HG02943 (cell line): ENCODE measurements at regions not wholly inside any gene's neighbourhood (a gene's known extent, or its start where the extent isn't known, plus 50 kb on each side); places are given as distances from the start of the nearest gene placed in this dataset.

Experiments
- ATAC-seq: cut with Tn5 transposase; IDR thresholded peaks from one replicate; pipeline ENCODE4 v1.9.1; 2021; ENCODE audit warnings: mild to moderate bottlenecking, low read depth, moderate library complexity; ENCODE audit not compliant: unreplicated experiment

DNA sequence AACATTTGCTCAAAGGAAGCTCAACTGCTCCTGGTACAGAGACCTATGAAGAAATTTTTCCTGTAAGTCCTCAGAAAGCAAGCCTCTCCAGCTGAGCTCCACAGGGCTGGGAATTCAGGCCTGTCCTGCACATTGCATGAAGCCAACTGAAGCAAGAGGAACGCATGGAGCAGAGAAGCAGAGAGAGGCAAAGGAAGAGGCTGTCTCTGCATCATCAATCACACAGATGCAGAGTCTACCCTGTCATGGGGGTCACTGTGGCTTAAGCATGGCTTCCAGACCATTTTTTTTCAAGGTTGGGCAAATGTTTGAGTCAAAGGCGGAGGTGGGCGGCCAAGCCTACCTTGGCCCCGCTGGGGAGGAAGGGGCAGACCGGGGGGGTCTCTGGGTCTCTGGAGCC, 110.3 kb upstream of the MSX1 start:
- no peak for ATAC-seq

DNA sequence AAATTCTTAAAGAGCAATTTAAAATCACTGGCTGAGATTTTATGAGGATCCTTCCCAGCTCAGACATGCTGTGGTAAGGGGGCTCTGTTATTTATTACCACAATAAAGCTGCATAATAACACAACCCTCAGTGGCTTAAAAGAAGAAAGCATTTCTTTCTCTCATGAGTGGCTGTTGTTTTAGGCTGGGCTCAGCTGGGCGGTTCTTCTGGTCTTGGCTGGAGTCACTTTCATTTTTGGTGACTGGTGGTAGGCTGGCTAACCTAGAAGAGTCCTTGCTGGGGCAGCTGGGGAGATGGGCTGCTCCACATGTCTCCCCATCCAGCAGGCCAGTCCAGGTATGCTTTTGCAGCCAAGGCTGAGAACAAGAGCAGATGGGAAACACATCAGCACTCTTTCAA, 113.0 kb upstream of the MSX1 start:
- ATAC-seq: no peak

DNA sequence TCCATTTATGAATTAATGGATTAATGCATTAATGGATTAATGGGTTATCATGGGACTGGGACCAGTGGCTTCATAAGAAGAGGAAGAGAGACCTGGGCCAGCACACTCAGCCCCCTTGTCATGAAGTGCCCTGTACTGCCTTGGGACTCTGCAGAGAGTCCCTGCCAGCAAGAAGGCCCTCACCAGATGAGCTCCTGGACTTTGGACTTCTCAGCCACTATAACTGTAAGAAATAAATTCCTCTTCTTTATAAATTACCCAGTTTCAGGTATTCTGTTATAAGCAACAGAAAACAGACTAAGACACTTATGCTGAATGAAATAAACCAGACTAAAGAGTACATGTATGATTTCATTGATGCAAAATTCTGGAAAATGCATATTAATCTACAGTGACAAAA, 119.4 kb upstream of the MSX1 start:
- ATAC-seq: no peak

DNA sequence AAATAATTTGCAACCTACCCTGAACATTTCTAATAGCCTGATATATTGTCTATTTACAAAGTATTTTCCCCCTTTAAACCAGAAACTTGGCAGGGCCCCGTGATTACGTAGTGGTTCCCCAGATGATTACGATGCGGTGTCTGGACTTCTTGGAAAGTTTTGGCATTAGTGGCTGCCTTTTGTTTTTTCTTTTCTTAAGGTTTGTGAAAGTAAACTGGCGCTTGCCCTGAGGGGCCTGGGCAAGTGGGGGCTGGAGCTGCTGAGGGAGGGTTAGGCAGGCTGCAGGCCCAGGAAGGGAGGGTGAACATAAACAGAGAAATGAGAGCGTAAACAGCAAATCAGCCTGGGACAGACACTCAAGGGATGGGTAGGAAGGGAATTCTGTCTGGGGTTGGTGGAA, 123.6 kb upstream of the MSX1 start:
- no peak for ATAC-seq

DNA sequence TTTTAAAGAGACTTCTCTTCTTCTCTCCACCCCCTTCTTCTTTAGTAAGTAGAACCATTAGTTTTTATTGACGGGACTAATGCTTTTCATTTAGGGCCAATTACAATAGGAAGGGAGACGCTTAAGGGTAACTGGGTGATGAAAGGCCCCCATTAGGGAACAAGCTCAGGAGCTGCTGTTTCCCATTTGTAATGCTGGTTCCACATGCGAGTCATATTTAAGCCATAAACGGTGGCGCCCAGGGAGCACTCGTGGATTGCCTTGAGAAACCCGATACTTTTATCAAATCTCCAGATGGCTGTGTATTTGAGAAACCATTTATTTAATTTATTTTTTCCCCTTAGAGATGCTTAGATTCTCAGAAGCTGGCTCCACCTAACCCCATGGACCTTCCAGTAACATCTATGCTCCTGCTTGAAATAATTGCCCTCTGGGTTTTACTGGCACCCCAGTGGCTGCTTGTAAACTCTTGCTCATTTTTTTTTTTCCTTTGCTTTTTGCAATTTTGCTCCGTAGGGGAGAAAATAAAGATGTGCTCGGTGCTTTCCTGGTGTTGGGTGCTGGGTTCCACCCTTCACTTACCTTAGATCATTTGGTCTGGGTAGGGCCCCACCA, 124.2 kb upstream of the MSX1 start:
- ATAC-seq: no peak

DNA sequence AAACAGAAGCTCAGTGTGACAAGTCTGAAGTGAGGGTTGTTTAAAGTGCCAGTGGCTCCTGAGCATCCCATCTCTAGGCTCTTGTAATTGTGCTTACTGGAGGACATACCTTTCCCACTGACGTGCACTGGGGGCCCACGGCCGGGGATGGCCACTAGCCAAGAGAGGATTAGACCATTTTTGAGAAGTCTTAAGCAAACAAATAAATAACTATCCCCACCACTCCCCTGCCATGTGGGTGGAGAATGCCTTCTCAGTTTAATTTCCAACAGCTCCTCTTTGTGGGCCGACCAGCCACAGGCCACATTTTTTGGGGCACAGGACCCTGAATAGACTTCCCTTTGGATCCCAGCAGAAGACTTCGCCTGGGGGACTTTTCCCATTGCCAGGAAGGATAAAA, 125.0 kb upstream of the MSX1 start:
- no peak for ATAC-seq

DNA sequence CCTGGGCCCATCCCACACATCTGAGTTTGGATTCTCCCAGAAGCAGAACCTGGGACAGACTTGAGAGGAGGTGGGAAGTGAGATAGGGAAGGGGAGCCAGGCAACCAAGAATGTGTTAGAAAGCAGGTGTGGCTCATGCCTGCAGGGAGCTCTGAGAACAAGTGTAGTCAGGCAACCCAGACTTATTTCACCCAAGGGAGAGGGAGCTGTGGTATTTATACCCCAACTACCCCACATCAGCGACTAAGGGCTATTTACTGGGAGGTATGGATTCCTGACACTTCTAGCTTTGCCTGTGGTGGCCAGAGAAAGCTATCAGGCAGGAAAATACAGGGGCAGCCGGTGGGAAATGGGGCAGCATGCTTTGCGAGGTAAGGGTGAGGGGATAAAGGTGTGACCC, 125.8 kb upstream of the MSX1 start:
- no peak for ATAC-seq

DNA sequence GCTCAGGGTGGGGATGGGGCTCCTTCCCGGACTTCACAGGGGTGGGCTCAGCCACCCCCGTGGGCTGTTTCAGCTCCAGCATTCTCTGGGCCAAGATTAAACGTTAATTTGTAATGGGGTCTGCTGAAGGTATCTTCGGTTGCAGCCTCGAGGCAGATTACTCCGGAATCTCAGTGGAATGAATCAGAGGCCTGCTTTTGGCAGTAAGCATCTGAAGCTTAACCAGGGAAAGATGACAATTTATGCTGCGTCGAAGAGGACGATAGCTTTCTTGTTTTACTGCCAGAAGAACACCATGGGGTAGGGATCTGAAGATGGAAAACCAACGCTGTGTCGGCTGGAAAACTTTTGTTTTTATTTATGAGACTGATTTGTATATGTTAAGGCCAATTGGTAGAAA, 129.2 kb upstream of the MSX1 start:
- ATAC-seq: no peak

DNA sequence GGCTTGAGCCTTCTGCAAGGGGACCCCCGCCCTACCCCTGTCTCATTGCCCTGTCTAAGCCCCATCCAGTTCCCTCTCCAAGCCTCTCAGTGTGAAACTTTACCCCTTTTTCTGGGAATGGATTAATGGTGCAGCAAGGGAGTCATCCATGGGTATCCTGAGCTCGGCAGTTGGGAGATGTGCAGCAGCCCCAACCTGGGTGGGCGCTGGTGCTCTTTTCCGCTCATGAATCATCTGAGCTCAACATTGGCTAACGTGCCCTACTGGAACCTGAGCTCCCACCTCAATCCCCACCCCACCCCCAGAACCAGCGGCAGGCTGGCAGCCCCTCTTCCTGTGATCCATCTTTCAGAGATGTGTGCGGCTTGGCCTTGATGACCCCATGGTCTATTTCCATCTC, 130.3 kb upstream of the MSX1 start:
- no peak for ATAC-seq

DNA sequence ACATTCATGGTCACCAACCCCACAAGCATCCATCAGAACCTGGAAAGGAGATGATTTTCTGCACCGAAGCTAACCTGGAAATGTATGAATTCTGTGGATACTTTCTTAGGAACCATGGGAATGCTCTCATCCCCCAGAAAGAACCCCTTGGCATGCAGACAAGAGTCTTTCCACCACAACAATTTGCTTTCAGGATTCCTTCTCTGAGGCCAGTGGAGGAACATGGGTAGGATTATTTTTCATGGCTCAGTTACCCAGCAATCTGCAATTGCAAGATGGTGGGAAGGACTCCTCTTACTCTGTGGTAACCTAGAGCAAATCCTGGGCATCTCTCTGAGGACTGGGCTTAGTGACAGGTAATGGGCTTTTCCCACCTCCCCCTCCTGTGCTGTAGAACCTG, 131.9 kb upstream of the MSX1 start:
- ATAC-seq: no peak

DNA sequence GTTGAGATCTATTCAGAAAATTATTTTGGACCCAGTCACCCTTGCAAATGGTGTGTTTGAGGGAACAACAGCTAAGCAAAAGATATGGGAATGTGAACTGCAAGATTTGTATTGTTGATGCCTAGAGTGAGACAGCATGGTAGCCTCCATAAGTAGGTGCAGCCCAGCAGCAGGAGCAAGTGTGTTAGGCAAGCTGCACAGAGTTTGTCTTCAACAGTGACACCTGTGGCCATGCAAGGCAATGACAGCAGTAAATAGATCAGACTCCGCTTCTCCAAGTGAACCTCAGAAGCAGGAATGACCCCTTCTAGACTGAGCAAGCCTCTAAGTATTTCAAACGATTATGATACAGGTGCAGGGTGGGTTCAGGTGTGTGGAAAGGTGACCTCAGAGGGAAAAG, 133.4 kb upstream of the MSX1 start:
- ATAC-seq: no peak

DNA sequence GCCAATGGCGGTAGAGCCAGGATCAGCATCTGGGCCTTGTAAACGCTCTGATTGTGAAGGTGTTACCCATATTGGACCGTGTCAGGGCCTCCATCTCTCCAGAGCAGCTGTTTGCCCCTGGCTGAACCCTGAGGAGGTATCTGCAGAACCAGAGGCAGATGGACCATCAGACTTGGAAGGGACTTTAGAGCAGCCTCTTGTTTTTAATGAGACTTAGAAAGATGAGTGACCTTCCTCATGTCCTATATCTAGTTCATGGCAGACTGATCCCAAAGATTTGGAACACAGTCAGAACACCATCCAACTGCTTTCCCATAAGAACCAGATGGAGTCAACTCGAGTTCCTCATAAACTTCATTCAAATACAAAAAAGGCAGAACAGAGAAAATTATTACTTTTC, 135.1 kb upstream of the MSX1 start:
- no peak for ATAC-seq

DNA sequence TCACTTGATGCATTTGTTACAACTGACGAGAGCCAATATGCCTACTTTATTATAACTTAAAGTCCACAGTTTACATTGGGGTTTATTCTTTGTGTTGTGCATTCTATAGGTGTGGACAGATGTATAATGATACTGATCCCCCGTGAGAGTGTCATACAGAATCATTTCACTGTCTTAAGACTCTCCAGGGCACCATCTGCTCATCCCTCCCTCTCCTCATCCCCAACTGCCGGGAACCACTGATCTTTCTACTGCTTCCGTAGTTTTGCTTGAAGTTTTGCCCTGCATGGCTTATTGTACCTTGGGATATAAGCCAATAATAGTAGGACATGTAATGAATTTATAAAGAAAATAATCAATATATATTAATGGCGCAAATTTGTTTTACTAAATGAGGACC, 137.8 kb upstream of the MSX1 start:
- no peak for ATAC-seq

DNA sequence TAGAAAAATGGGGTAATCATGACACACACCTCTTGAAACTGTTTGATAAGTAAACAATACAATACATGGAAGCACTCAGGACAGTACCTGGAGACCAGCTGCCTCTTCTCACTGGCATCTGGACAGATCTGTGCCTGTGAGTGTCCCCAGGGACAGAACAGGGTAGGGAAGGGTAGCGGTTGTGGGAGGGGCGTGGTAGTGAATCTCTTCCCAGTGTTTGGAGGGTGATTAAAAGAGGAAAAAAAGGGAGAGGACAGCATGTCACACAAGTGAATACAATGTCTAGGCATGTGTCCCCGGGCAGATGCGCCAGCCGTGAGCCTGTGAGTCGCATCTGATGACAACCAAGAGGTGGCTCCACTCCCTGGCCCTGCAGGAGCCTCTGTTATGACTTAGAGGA, 138.8 kb upstream of the MSX1 start:
- no peak for ATAC-seq

DNA sequence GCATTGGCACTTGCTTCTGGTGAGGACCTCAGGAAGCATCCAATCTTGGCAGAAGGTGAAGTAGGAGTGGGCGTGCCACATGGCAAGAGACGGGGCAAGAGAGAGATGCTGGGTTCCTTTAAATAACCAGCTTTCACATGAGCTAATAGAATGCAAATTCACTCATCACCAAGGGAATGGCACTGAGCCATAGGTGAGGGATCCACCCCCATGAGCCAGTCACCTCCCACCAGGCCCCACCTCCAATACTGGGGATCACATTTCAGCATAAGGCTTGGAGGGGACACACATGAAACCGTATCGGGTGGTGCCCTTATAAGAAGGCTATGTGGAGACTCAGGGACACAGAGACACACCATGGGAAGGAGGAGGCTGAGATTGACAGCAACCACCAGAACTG, 140.0 kb upstream of the MSX1 start:
- ATAC-seq: no peak

DNA sequence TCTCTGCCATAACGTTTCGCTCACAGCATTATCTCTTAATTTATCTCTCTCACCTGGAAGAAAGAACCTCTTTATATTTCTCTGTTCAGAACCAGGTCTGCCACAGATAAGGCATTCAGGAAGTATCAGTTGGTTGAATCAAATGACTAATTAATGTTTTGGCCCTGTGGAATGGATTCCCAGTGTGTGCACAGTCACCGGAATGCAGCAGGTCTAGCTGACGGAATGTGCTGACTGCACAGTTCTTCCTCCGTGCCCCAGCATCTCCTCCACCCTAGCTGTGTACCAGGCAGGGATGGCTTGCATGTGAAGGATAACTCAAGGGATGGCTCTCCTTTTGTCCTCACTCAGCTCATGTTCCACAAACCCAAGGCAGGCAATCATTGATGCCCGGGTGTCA, 141.8 kb upstream of the MSX1 start:
- no peak for ATAC-seq

DNA sequence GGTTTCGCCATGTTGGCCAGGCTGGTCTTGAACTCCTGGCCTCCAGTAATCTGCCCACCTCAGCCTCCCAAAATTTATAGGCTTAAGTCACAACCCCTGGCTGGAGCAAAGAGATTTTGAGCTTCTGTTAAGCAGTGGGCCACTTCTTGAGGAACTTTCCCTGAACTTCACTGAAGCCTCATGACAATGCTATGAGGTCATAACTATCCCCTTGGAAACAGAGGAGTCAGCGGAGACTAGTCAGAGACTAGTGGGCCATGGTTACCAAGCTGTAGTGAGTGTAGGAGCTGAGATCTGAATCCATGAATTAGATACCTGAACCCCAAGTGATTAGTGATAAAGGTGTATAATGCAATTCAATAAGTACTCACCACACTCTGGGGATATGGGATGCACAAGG, 145.1 kb upstream of the MSX1 start:
- no peak for ATAC-seq

DNA sequence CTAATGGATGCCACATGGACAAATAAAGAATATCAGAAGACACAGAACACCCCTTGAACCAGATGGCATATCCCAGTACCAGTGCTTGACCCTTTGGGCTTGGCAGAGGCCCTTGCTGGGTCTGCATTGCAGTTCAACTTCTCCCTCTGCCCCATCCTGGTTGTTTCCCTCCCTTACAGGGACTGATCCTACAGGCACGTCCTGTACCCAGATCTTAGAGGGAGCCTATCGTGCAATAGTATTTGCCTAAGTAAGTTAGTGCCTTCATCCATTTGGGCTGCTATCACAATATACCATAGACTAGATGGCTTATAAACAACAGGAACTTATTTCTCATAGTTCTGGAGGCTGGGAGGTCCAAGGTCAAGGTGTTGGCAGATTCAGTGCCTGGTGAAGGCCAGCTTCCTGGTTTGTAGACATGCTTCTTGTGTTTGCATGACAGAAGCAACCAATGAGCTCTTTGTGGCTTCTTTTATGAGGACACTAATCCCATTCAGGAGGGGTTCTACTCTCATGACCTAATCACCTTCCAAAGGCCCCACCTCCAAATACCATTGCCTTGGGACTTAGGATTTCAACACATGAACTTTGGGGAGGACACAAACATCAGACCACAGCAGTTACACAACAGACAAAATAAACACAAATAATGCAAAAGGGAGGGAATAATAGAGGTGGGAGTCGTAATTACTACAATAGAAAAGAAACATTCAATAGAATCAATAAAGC, 146.5 kb upstream of the MSX1 start:
- no peak for ATAC-seq

DNA sequence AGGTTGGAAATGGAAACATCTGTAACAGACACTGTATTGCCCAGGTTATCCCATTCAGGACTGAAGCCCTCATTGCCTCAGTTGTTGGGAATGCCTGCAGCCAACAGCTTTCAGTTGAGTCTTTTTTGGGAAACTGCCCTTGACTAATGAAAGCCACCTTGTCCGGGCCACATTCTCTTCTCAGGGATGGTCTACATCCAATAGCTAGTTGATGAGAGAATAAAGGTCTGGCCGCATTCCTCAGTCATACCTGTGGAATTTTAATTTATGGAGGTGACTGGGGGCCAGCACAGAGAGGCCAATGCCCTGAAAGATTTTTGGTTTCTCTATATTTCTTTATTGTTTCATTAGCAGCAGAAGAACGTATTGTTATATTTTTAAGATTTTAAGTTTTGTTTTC, 147.6 kb upstream of the MSX1 start:
- no peak for ATAC-seq

DNA sequence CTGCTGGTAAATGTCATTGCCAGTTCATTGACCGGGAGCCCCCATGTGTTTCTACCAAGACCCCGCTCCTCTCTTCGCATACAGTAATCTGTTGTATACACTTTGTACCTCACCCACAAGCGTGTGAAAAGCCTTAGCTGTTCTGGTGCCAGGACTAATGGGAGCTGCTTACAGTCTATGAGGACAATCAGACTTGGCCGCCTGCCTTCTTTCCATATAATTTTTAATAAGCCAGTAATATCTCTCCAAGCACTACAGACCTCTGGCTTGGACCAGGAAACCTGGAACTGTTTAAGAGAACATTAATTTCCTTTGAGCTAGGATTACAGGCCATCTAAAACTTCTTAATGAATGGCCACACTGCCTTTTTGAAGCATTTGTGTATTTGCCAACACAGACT, 149.7 kb upstream of the MSX1 start:
- ATAC-seq: no peak

DNA sequence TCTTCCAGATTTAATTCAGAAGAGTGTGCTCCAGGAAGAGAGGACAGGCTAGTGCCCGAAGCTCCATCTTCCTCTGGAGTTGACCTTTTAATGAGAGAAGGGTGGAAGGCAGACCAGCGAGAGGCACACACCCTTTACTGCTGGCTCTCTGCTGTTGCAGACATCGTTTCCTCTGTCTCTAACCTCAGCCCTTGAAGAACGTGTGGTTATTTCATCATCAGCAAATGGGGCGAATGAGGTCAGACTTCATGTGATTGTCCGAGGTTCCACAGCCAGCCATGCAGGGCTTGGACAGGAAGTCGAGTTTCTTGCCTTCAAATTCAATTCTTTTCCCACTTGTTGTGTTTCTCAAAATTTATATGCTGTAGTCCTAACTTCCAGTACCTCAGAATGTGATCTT, 155.2 kb upstream of the MSX1 start:
- ATAC-seq: no peak

DNA sequence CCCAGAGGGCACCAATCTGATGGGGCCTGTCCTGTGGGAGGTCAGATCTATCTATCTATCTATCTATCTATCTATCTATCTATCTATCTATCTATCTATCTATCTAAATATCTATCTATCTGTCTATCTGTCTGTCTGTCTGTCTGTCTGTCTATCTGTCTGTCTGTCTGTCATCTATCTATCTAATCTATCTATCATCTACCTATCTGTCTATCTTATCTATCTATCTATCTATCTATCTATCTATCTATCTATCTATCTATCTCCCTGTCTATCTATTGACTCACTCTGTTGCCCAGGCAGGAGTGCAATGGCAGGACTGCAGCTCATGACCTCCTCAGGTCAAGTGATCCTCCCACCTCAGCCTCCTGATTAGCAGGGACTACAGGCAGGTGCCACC, 155.7 kb upstream of the STX18 start:
- ATAC-seq: no peak

DNA sequence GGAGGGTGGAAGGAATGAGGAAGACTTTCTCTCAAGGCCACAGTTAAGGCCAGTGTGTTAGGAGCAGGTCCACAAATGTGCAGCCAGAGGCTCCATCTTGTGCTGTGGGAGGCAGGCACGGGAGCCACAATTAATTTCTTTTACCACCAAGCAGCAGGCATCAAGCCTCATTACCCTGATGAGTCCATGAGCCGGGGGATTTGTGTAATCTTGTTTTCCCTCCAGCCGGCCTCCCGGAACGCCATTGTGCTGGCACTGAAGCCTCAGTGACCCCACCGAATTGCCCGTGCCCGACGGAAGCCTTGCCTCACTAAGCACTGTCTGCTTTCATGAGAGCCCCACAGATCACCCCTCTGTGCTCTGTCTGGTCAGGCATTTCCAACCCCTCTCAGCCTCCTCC, 154.7 kb upstream of the STX18 start:
- no peak for ATAC-seq
